ENCODE measurements at regions not wholly inside any gene's neighbourhood (a gene's known extent, or its start where the extent isn't known, plus 50 kb on each side); places are given as distances from the start of the nearest gene placed in this dataset.
"Not testable (repeated sequence)": the region's sequence is repeated elsewhere in the genome, so short reads cannot be mapped to it uniquely, and the experiment has no call there.

DNA sequence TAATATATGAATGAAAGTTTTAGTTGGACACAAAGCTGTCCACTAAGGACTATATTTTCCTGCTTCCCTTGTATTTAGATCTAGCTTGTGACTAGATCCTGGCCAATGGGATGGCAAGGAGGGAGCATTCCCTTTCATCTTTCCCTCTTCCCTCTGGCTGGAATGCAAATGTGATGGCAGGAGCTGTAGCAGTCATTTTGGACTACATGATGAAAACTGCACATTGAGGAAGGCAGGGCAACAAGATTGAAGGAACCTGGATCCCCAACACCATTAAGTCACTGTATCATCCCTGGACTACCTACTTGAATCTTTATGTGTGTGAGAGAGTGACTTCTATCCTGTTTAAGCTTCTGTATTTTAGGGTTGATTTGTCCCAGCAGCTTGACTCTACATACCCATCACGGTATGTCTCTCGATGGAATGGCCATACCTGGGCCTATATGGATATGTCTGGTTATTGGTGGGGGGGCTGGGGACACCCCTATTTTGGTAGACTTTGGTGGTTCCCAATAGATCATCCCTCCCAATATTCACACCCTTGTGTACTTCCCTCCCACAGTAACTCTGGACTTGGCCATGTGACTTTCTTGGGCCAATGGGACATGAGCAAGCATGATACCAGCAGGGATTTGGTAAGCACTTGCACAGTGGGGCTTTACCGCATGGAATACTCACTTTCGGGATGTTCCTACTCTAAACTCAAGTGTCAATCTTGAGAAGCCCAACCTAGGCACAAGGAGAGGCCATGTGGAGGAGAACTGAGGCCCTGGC, 128.5 kb downstream of the VEGFA start:
- no peak for DNase-seq

DNA sequence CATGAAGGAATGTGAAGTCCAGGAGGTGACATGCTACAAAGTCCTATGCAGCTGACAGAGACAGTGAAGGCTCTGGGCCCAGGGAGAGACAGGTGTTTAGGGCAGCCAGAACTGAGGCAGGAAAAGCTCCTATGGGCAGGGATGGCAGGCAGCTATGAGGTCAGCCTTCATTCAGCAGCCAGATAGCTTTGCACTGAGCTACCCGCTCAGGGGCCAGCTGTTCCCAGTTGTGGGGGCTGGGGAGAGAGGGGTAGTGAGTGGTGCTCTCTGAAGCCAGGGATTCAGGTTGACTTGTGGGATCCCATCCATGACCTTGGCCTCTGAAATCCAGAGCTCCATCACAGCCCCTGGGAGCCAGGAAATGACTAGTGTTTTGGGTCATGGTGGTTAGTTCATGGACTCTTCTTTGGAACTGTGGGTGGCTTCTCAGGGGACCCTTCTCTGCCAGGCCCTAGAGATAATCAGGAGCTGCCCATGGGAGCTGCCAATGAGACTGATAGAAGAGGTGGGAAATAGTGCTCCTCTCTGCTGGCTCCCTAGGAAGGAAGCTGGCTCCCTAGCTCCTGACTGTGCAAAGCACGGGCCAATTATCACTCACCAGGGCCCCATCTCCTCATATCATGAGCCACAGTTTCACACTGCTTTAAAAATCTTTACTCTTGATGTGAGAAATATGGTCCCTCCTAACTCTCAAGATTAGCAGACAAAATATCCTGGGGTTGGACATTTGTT, 127.7 kb downstream of the VEGFA start:
- no peak for DNase-seq

DNA sequence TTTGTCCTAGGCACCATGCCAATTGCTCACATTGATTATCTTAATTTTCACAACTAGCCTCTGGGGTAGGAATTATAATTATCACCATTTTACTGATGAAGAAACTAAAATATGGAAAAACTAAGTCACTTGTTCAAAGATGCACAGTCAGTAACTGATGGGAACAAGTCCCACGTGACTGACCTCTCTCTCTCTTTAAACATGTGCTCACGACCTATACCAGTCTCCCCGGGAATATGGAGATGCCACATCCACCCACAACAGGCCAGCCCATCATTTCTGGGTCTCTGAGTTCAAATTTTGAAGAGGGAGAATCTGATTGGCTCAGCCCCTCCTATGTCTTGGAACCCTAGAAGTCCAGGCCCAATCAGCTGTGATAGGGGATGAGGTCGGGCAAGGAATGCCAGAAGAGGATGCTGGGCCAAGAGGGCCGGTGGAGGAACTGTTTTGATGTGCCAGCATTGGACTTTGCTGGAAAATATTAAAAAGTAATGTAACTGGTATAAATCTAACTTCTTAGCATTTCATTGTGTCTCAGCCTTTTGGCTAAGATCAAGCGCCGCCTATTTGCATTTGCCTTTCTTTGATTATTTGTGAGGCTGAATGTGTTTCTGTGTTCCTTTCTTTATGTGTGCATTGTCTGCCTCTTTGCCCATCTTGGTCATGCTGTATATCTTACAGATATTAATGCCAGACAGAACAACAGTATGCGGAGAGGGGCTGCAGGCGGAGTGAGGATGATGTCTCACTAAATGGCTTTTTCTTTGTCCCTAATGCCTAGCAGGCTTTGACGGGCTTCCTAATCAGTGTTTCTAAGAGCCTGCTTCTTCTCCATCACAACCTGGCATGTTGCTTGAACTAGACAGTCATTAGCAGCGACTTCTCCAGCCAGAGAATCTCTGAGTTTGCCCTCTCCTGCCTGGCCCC, 126.6 kb downstream of the VEGFA start:
- no peak for DNase-seq

- no peak for DNase-seq
Observed at GRCh38 chr6:43895656-43896328, 125.8 kb downstream of the VEGFA start.

- no peak for DNase-seq
Observed at GRCh38 chr6:43893073-43893472, 123.1 kb downstream of the VEGFA start.

- no peak for DNase-seq
Observed at GRCh38 chr6:43891072-43891870, 121.3 kb downstream of the VEGFA start.

DNA sequence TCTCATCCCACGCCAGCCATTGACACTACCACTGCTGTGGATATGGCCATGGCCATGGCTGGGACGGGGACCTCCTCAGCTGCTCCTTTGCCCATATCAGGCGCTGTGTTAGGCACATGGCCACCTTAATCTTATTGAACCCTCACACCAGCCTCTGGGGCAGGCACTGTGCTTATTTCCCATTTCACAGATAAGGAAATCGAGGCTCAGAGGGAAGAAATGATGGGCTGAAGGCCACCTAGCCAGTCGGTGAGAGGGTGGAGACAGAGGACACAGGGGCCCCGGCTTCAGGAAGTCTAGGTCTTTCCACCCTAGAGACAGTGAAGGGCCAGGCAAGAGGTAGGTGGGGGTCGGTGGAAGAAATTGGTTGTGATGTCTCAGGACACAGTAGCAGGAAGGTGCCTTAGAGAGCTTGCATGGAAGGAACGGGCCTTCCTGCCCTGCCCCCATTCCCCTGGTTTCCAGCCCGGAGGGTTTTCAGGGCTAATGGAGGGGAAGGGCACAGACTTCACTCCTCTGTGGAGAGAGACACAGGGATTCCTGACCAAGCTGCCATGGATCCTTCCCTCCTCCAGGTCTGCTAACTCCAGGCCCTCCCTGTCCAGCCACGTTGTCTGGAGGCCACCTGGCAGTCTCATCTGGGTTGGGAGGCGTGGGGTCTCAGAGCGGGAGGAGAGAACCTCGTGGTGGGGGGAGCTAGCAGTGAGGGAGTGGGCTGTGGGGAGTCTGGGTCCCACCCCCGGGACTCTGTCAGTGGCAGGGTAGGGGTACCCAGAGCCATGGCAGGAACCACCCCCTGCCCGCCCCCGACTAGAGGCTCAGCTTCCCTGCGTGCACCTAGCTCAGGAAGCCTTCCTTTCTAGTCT, 120.4 kb downstream of the VEGFA start:
- no peak for DNase-seq

- no peak for DNase-seq
Observed at GRCh38 chr6:43887906-43888683, 118.1 kb downstream of the VEGFA start.

DNA sequence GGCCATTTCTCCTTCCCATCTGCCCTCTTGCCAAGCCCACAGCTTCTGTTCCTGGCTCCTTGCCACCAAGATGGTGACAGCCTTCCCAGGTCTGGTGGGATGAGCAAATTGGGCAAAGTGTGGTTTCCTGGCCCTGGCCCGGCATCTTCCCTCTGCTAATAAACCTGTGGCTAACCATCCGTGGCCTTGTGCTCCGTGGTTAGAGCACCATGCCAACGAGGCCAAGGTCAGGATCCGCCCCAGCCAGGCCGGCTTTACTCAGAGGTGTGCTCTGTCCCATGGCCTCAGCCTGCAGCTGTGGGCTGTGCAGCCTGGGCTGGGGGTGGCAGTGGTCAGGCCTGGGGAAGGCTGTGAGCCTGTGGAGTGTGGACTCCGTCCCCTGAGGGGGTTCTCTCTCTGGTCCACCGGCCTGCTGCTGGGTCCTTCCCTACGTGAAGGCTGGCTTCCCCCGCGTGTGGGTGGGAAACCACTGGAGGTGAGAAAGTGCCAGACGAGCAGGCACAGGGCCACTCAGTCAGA, 117.4 kb downstream of the VEGFA start:
- no peak for DNase-seq

DNA sequence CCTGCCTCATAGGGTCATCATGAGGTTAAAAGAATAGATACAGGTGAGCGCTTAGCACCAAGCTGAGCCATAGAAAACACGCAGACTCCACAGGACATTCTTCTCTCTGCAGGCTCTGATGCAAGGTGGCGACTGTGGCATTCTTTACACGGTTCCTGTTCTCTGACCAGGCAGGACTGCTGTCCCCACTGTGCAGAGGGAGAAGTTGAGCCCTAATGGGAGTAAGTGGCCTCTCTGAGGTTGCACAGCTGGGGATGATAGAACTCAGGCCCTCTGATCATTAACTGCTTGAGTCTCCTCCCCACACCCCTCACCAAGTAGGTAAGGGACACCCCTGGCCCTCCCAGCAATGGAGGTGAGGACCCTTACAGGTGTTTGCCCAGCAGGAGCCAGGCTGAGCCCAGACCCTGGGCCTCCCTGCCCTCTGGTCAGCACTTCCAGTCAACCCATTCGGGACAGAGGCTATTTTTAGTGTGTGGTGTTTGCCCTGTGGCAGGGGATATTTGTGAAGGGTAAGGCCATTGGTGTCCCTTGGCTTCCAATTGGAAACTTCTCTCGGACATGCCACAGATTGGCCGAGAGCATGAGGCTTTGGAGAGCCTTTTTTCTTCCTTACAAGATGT, 116.8 kb downstream of the VEGFA start:
- DNase-seq, result no peak

- DNase-seq, result no peak
Observed at GRCh38 chr6:43886067-43886461, 116.1 kb downstream of the VEGFA start.

DNA sequence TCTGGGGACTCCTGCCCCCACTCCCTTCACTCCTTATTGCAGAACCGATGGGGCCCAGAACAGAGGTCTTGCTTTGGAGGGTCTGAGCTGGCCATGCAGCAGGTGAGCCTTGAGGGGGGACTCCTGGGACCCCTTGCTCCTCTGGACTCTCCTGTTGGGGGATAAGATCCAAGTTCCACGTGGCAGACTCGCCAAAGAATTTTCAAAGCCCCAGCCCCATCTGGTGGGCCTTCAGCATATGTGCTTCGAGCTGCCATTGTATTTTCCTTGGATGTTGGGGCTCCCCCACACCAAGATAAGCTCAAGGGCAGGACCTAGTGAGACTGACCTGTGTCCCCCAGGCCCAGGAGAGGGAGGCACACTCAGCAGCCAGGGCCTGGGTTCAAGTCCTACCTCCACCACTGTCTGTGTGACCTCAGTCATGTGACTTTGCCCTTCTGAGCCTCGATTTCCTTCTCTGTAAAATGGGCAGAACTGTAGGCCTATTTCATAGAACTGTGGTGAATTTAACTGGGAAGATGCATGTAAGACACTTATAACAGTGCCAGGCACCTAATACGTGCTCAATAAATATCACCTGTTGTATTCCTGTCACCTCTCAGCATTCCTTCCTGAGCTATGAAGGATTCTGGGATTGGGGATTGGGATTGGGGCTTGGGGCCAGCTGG, 115.5 kb downstream of the VEGFA start:
- DNase-seq, result no peak

GRCh38 chr6:43884652-43885022, 114.6 kb downstream of the VEGFA start:
- DNase-seq, result no peak

DNA sequence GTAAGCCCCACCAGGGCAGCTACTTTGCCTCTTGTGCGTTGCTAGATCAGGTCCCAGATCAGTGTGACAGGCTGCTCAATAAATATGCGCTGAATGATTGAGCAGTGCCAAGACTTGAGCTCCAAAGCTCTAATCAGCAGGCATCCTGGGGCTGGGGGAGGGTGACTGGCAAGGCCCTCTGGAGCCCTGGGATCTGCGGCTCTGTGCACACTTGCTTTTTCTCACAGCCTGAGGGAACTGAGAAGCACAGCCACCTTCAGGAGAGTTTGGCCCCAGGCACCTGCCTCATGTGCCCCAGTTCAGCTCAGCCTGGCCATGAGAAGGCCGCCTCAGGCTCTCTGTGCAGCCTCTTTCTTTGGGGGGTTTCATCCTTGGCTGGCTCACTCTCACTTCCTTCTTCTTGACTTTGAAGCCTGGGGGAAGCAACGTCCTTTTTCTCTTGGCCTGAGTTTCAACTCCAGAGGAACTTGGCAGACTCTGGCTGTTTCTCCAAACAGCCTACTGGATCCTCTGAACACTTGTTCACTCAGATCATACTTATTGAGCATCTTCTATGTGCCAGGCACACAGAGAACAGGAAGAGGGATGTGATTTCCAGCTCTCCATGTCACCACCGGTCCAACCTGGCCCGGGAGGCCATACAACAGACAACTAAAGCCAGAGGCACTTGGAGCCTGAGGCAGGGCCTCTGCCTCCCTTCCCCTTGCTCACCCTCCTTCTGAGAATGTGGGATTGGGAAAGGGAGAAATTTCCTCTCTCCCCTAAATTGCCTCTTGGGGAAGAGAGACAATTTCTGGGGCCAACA, 114.0 kb downstream of the VEGFA start:
- no peak for DNase-seq

DNA sequence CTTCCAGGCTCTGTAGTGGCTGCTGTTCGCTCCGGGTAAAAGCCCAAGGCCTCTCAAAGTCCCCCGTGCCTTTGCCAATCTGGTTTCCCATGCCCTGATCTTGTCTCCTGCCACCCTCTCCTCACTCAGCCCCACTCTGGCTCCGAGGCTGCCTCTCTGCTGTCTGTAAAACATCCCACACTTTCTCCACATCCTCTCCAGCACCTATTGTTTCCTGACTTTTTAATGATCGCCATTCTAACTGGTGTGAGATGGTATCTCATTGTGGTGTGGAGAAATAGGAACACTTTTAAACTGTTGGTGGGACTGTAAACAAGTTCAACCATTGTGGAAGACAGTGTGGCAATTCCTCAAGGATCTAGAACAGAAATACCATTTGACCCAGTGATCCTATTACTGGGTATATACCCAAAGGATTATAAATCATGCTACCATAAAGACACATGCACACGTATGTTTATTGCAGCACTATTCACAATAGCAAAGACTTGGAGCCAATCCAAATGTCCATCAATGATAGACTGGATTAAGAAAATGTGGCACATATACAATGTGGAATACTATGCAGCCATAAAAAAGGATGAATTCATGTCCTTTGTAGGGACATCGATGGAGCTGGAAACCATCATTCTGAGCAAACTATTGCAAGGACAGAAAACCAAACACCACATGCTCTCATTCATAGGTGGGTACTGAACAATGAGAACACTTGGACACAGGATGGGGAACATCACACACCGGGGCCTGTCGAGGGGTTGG, 112.9 kb downstream of the VEGFA start:
- not testable (repeated sequence) for DNase-seq

- DNase-seq, result no peak
Observed at GRCh38 chr6:43880236-43881137, 110.5 kb downstream of the VEGFA start.
